ENCODE measurements at regions not wholly inside any gene's neighbourhood (a gene's known extent, or its start where the extent isn't known, plus 50 kb on each side); places are given as distances from the start of the nearest gene placed in this dataset.

- TF ChIP-seq CTCF (IDR thresholded peaks at IDR 0.05) (no peak), POLR2AphosphoS5 (IDR thresholded peaks at IDR 0.05) (no peak), EP300 (IDR thresholded peaks at IDR 0.05) (no peak)
Observed at GRCh38 chr7:68718097-68718551, 880.2 kb upstream of the AUTS2 start.
